Keratinocyte (primary cell): ENCODE measurements at regions not wholly inside any gene's neighbourhood (a gene's known extent, or its start where the extent isn't known, plus 50 kb on each side); places are given as distances from the start of the nearest gene placed in this dataset.

Experiments used
- EZH2 ChIP-seq: IDR thresholded peaks from one replicate; pipeline ENCODE4 v1.6.1; 2012; ENCODE audit warnings: inconsistent platforms, mild to moderate bottlenecking, low read length, moderate library complexity
- TF ChIP-seq, protein P1 (sequence below), 3 experiments: IDR thresholded peaks in 1 of 3; conservative IDR thresholded peaks in 1 of 3; optimal IDR thresholded peaks in 1 of 3; 2 replicates in 2 of 3; 3 replicates in 1 of 3; pipeline versions ENCODE3 to v1.5.1; 2011; ENCODE audit warnings: low read length in 3 of 3, mild to moderate bottlenecking in 3 of 3, moderate library complexity in 2 of 3, control low read depth in 1 of 3, inconsistent platforms in 1 of 3; ENCODE audit not compliant: insufficient read depth in 2 of 3; ENCODE audit errors: extremely low read depth in 1 of 3

- no peak for TF ChIP-seq EZH2
- TF ChIP-seq, protein P1, sequence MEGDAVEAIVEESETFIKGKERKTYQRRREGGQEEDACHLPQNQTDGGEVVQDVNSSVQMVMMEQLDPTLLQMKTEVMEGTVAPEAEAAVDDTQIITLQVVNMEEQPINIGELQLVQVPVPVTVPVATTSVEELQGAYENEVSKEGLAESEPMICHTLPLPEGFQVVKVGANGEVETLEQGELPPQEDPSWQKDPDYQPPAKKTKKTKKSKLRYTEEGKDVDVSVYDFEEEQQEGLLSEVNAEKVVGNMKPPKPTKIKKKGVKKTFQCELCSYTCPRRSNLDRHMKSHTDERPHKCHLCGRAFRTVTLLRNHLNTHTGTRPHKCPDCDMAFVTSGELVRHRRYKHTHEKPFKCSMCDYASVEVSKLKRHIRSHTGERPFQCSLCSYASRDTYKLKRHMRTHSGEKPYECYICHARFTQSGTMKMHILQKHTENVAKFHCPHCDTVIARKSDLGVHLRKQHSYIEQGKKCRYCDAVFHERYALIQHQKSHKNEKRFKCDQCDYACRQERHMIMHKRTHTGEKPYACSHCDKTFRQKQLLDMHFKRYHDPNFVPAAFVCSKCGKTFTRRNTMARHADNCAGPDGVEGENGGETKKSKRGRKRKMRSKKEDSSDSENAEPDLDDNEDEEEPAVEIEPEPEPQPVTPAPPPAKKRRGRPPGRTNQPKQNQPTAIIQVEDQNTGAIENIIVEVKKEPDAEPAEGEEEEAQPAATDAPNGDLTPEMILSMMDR (optimal IDR thresholded peaks at IDR 0.05 in 1 of 3, IDR thresholded peaks at IDR 0.05 in 1 of 3, conservative IDR thresholded peaks at IDR 0.05 in 1 of 3; ENCODE audit: extremely low read depth in 1 of 3, insufficient read depth in 2 of 3, low read length in 3 of 3) = no peak
These were observed 319.2 kb downstream of the ENC1 start for GRCh38 chr5:74321326-74321725.
